ENCODE measurements at regions not wholly inside any gene's neighbourhood (a gene's known extent, or its start where the extent isn't known, plus 50 kb on each side); places are given as distances from the start of the nearest gene placed in this dataset.

- TF ChIP-seq REST (IDR thresholded peaks at IDR 0.05; ENCODE audit: insufficient replicate concordance, low read depth) (no peak), CTCF (IDR thresholded peaks at IDR 0.05; ENCODE audit: insufficient read depth, low read length) (no peak), GABPA (IDR thresholded peaks at IDR 0.05; ENCODE audit: low read depth) (no peak), SPI1 (IDR thresholded peaks at IDR 0.05; ENCODE audit: borderline replicate concordance, low read depth) (no peak), POLR2AphosphoS5 (IDR thresholded peaks at IDR 0.05; ENCODE audit: low read depth) (no peak)
- DNase-seq (ENCODE audit: low read depth in 1 of 2, low spot score in 1 of 2) = no peak
- no peak overlapping the region for H3K4me3 ChIP-seq (replicated peaks; ENCODE audit: insufficient read depth, low read length)
- H3K27ac ChIP-seq (replicated peaks) = no peak overlapping the region
- peaks cover 29% of the 10 kb centered on the region for H3K27me3 ChIP-seq (ENCODE audit: insufficient read depth, poor library complexity, severe bottlenecking)
These were observed 190.6 kb downstream of the VRK1 start for GRCh38 chr14:96987771-96988170.

GRCh38 chr14:96989306-96989705 lies 192.1 kb downstream of the VRK1 start:
- DNase-seq (ENCODE audit: low read depth in 1 of 2, low spot score in 1 of 2) = no peak
- Histone ChIP-seq H3K4me3 (replicated peaks; ENCODE audit: insufficient read depth, low read length) (no peak overlapping the region), H3K27me3 (ENCODE audit: insufficient read depth, poor library complexity, severe bottlenecking) (peaks cover 29% of the 10 kb centered on the region), H3K27ac (replicated peaks) (no peak overlapping the region)
- TF ChIP-seq POLR2AphosphoS5 (IDR thresholded peaks at IDR 0.05; ENCODE audit: low read depth) = no peak
- no peak for TF ChIP-seq CTCF (IDR thresholded peaks at IDR 0.05; ENCODE audit: insufficient read depth, low read length)
- no peak for TF ChIP-seq GABPA (IDR thresholded peaks at IDR 0.05; ENCODE audit: low read depth)
- no peak for TF ChIP-seq SPI1 (IDR thresholded peaks at IDR 0.05; ENCODE audit: borderline replicate concordance, low read depth)
- no peak for TF ChIP-seq REST (IDR thresholded peaks at IDR 0.05; ENCODE audit: insufficient replicate concordance, low read depth)

- Histone ChIP-seq H3K4me3 (replicated peaks; ENCODE audit: insufficient read depth, low read length) (no peak overlapping the region), H3K27me3 (ENCODE audit: insufficient read depth, poor library complexity, severe bottlenecking) (peaks cover 27% of the 10 kb centered on the region), H3K27ac (replicated peaks) (no peak overlapping the region)
- DNase-seq (ENCODE audit: low read depth in 1 of 2, low spot score in 1 of 2) = no peak
- TF ChIP-seq POLR2AphosphoS5 (IDR thresholded peaks at IDR 0.05; ENCODE audit: low read depth) (no peak), SPI1 (IDR thresholded peaks at IDR 0.05; ENCODE audit: borderline replicate concordance, low read depth) (peak; percentile 25; the same call in 1 of the 2 replicates)
These were observed 194.0 kb downstream of the VRK1 start for GRCh38 chr14:96991226-96991625.

- Histone ChIP-seq H3K4me3 (replicated peaks; ENCODE audit: insufficient read depth, low read length) (no peak overlapping the region), H3K27me3 (ENCODE audit: insufficient read depth, poor library complexity, severe bottlenecking) (peaks cover 5% of the 10 kb centered on the region), H3K27ac (replicated peaks) (no peak overlapping the region)
- no peak for TF ChIP-seq POLR2AphosphoS5 (IDR thresholded peaks at IDR 0.05; ENCODE audit: low read depth)
- no peak for TF ChIP-seq CTCF (IDR thresholded peaks at IDR 0.05; ENCODE audit: insufficient read depth, low read length)
- TF ChIP-seq SPI1 (IDR thresholded peaks at IDR 0.05; ENCODE audit: borderline replicate concordance, low read depth) = no peak
- no peak for TF ChIP-seq GABPA (IDR thresholded peaks at IDR 0.05; ENCODE audit: low read depth)
- no peak for TF ChIP-seq REST (IDR thresholded peaks at IDR 0.05; ENCODE audit: insufficient replicate concordance, low read depth)
- no peak for DNase-seq (ENCODE audit: low read depth in 1 of 2, low spot score in 1 of 2)
These were observed 197.8 kb downstream of the VRK1 start for GRCh38 chr14:96994999-96995398.
